Suprapubic skin (tissue), 3 donors: ENCODE measurements at regions not wholly inside any gene's neighbourhood (a gene's known extent, or its start where the extent isn't known, plus 50 kb on each side); places are given as distances from the start of the nearest gene placed in this dataset.

ENCODE experiments used
- CTCF ChIP-seq, 2 donors: fragments of 200-600 bp in 1 of 2; fragments of 450-650 bp in 1 of 2; sonication (generic) in 1 of 2; IDR thresholded peaks; one replicate each; pipeline ENCODE4 v1.5.1; 2016 to 2019; ENCODE audit warnings: antibody characterized with exemption in 2 of 2, mild to moderate bottlenecking in 1 of 2, moderate library complexity in 1 of 2
- POLR2AphosphoS5 ChIP-seq, 3 donors: sonication (generic); formaldehyde crosslinking; IDR thresholded peaks; one replicate each; pipeline ENCODE4 v1.6.1; 2017; ENCODE audit warnings: antibody characterized with exemption in 3 of 3

DNA sequence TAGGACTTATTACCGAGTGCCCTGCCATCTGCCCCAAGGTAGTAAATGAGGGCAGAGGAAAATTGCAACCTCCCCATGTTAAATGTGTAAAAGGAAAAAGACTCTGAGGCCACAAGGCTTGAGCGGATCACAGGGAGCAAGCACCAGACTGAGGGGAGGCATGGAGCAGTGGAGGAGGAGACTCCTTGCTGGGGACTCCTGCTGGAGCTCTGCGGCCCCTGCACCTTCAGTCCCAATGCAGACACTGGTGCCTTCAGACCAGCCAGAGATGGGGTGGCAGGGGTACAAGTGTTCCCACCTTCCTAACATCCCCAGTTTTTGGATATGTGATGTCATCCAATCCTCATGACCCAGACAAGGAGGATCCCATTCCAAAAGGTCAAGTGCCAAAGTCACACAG lies 128.4 kb upstream of the NGF start:
- no peak for TF ChIP-seq CTCF (IDR thresholded peaks at IDR 0.05)
- TF ChIP-seq POLR2AphosphoS5 (IDR thresholded peaks at IDR 0.05), result no peak
